NCI-H82 treated with DMSO at 0.1 percent for 48 hours (cell line): ENCODE measurements at regions not wholly inside any gene's neighbourhood (a gene's known extent, or its start where the extent isn't known, plus 50 kb on each side); places are given as distances from the start of the nearest gene placed in this dataset.
"Not testable (repeated sequence)": the region's sequence is repeated elsewhere in the genome, so short reads cannot be mapped to it uniquely, and the experiment has no call there.

Experiments used
- DNase-seq: peaks from one replicate; lab custom pipeline; 2025; ENCODE audit not compliant: unreplicated experiment; lab: John Stamatoyannopoulos, UW

- DNase-seq, result no peak
These were observed 706.9 kb upstream of the CTNND2 start for GRCh38 chr5:12611132-12611531.

DNA sequence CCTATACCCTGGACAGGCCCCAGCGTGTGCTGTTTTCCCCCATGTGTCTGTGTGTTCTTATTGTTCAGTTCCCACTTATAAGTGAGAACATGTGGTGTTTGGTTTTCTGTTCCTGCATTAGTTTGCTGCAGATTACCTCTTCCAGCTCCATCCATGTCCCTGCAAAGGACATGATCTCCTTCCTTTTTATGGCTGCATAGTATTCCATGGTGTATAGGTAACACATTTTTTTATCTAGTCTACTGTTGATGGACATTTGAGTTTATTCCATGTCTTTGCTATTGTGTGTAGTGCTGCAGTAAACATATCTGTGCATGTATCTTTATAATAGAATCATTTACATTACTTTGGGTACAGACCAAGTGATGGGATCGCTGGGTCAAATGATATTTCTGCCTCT is 703.6 kb upstream of the CTNND2 start:
- not testable (repeated sequence) for DNase-seq

- no peak for DNase-seq
These were observed 688.0 kb upstream of the CTNND2 start for GRCh38 chr5:12592228-12592627.

DNA sequence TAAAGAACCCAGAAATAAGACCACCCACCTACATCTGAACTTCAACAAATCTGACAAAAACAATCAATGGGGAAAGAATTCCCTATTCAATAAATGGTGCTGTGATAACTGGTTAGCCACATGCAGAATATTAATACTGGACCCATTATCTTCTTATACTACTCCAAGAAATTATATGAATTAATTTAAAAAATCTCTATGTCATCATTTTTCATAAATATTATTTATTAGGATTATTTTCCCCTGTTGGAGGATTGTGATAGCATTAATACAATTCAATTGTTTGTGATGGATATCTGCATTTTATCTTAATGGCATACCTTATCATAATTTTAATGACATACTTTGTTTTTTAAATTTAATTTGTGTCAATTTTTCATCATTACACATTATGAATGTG is 682.2 kb upstream of the CTNND2 start:
- DNase-seq, result no peak

DNA sequence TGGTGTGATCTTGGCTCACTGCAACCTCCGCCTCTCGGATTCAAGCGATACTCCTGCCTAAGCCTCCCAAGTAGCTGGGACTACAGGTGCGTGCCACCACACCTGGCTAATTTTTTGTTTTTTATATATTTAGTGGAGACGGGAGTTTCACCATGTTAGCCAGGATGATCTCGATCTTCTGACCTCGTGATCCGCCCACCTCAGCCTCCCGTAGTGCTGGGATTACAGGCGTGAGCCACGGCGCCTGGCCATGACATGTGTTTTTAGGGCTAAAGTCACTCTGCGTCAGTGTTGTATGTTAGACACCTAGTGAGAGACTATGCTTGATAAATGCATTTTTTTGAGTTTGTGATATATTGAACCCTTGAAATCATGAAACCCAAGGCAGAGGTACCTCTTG is 674.6 kb upstream of the CTNND2 start:
- not testable (repeated sequence) for DNase-seq

GRCh38 chr5:12576953-12577352 is 672.7 kb upstream of the CTNND2 start:
- DNase-seq, result not testable (repeated sequence)

DNA sequence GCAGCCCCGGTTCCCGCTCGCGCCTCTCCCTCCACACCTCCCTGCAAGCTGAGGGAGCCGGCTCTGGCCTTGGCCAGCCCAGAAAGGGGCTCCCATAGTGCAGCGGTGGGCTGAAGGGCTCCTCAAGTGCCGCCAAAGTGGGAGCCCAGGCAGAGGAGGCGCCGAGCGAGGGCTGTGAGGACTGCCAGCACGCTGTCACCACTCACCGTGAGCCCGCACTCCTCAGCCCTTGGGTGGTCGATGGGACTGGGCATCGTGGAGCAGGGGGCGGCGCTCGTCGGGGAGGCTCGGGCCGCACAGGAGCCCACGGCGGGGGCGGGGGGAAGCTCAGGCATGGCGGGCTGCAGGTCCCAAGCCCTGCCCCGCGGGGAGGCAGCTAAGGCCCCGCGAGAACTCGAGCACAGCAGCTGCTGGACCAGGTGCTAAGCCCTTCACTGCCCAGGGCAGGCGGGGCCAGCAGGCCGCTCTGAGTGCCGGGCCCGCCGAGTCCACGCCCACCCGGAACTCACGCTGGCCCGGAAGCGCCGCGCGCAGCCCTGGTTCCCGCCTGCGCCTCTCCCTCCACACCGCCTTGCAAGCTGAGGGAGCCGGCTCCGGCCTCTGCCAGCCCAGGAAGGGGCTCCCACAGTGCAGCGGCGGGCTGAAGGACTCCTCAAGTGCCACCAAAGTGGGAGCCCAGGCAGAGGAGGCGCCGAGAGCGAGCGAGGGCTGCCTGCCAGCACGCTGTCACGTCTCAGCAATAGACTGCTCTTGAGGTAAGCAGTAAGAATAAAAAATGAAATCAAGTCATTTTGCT is 670.2 kb upstream of the CTNND2 start:
- DNase-seq, result not testable (repeated sequence)

- DNase-seq, result not testable (repeated sequence)
These were observed 669.7 kb upstream of the CTNND2 start for GRCh38 chr5:12573916-12574297.

GRCh38 chr5:12570688-12571087 is 666.4 kb upstream of the CTNND2 start:
- no peak for DNase-seq

- DNase-seq, result no peak
These were observed 662.2 kb upstream of the CTNND2 start for GRCh38 chr5:12566441-12566840.

- no peak for DNase-seq
These were observed 652.8 kb upstream of the CTNND2 start for GRCh38 chr5:12557012-12557411.

DNA sequence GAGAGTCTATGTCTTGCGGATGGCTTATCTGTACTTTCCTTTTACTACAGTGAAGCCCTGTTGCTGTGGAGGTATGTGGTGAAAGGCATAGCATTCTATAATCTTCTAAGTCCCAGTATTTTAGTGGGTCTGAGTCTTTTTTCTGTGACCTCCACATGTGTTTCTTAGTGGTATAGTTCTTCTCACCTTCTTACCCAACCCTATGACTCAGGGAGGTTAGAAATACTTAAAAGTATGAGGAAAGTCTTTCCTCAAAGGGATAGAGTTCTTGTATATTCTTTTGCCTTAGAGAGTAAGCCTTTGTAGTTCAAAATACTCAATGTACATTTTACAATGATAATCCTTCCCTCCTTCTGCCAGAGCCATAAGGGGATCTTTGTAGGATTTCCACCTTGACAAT is 621.9 kb upstream of the CTNND2 start:
- DNase-seq, result no peak

DNA sequence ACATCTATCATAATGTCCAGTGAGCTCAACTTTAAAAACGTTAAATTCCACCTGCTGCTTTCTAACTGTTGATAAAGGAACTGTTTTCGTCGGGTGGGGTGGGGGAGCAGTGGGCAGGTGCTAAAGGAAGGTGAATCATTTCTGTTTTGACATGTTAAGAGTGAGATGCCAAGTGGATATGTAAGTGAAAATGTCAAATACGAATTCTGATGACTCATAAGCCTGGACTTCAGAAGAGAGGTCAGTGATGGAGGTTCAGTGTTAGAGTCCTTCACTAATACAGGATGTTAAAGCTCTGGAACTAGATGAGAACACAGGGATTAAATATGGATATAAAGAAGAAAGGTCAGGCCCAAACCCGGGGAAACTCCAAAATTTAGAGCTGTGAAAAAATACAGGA is 617.9 kb upstream of the CTNND2 start:
- no peak for DNase-seq

DNA sequence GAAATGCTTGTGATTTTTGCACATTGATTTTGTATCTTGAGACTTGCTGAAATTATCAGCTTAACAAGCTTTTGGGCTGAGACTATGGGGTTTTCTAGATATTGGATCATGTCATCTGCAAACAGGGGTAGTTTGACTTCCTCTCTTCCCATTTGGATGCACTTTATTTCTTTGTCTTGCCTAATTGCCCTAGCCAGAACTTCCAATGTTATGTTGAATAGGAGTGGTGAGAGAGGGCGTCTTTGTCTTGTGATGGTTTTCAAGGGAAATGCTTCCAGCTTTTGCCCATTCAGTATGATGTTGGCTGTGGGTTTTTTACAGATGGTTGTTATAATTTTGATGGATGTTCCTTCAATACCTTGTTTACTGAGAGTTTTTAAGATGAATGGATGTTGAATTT is 600.7 kb upstream of the CTNND2 start:
- DNase-seq, result not testable (repeated sequence)

- DNase-seq, result no peak
These were observed 583.9 kb upstream of the CTNND2 start for GRCh38 chr5:12488161-12488560.

GRCh38 chr5:12480487-12480886 is 576.2 kb upstream of the CTNND2 start:
- no peak for DNase-seq

- no peak for DNase-seq
These were observed 573.3 kb upstream of the CTNND2 start for GRCh38 chr5:12477554-12477953.

DNA sequence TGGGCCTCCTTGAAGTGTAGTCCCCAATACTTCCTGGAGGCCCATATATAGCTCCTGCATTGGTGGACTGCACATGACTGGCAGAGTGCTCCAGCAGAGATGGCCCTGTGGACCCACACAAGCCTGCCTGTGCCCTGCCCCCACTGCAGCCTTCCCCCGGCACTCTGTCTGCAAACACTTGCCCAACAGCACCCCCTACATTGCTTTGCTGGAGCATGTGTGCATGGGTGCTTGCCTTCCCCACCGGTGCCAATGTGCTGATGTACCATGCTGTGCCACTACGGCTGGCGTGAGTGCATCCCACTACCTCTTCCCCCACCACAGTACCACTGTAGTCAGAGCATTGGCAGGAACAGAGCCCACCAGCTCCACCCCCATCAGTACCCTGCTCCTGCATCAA is 563.6 kb upstream of the CTNND2 start:
- no peak for DNase-seq

DNA sequence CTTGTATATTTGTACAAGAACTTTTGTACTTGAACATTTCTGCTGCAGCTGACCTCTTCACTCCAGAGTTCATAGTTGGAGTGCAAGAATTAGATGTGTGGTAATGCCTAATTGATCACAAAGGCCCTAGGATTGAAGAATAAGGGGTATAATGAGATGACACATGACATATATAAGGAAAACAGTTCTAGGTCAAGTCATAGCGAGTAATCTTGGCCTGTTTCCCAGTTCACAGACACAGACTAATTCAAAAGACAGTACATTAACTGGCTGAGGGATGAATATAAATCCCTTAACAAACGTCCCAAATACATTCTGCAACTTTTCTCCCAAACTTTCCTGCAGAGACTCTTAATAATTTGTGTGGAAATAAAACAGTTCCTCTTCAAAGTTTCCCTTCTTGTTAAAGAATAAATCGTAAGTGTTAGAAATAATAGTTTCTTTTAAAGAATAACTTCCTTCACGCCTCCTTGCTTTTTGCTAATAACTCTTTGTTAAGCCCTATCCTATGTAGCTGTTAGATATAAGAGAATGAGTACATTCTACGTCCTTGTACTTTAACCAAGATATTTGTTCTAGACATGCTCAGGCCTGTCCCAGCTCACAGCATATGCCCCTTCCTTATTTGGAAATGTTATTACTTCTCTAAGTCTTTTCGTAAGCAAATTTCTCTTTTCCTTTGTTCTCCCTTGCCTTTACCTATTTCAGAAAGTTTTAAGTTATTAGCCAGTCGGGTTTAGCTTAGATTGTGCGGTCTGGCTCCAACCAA is 556.4 kb upstream of the CTNND2 start:
- no peak for DNase-seq

GRCh38 chr5:12459326-12459725 is 555.1 kb upstream of the CTNND2 start:
- no peak for DNase-seq

DNA sequence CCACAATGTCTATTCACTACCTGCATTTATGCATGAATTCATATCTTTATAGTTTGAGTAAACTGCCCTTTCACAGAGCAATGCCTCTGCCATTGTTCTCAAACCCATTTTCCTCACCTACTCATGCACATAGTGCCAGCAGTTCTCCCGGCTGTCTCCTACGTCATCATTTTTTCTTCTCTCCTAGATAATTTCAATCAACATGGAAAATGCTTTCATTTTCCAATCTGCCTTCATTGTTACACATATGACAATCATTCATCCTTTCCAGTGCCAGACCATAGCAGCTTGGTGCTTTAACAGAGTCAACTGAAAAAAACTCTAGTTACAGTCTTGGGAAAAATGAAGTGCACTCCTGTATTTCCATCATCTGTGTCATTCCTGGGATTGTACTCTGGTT is 514.8 kb upstream of the CTNND2 start:
- no peak for DNase-seq

GRCh38 chr5:12413585-12413984 is 509.3 kb upstream of the CTNND2 start:
- DNase-seq, result no peak
